ENCODE measurements at regions not wholly inside any gene's neighbourhood (a gene's known extent, or its start where the extent isn't known, plus 50 kb on each side); places are given as distances from the start of the nearest gene placed in this dataset.

DNA sequence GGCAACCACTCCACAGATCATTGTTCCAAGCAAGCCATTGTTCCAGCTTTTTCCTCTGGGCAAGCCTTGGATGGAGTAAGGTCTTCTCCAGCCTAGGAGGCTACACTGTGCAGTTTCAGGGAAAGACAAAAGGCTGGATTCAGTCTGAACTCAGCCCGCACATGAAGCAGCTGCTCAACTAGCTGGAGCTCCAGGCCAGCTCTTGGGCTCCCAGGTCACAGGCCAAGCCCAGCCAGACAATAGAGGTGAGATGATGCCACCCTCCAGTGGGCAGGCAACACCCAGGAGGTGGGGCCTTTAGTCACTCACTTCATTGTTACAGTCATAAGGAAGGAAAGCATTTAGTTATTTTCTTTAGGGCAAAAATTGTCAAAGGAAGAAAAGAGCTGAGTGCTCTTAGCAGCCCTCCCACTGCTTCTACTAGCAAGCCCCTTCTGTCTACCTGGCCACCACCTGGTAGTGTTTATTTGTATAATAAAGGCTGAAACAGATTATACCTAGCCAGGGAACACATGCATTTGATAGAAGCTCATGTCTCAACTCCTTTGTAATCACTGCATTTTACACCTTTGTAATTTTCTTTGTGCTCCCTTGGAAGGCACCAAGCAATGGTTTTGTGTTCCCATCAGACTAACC, 253.4 kb downstream of the WDR11 start:
- ChIA-PET CTCF (interaction anchor here (0.6 kb wide), 1 partner anchor 149 kb away, joined by 3 read pairs; no protein-coding TSS in a partner anchor), POLR2A (no interaction called here)
- TF ChIP-seq CTBP1 (IDR thresholded peaks at IDR 0.05; ENCODE audit: borderline replicate concordance) (no peak), ARNT (IDR thresholded peaks at IDR 0.05) (no peak), NFRKB (IDR thresholded peaks at IDR 0.05) (no peak), FOXK2 (IDR thresholded peaks at IDR 0.05) (no peak), L3MBTL2 (conservative IDR thresholded peaks at IDR 0.05) (no peak), TARDBP (IDR thresholded peaks at IDR 0.05) (no peak)
- TF ChIP-seq, protein P1, sequence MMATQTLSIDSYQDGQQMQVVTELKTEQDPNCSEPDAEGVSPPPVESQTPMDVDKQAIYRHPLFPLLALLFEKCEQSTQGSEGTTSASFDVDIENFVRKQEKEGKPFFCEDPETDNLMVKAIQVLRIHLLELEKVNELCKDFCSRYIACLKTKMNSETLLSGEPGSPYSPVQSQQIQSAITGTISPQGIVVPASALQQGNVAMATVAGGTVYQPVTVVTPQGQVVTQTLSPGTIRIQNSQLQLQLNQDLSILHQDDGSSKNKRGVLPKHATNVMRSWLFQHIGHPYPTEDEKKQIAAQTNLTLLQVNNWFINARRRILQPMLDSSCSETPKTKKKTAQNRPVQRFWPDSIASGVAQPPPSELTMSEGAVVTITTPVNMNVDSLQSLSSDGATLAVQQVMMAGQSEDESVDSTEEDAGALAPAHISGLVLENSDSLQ (IDR thresholded peaks at IDR 0.05) = no peak
- DNase-seq (ENCODE audit: extremely low spot score) = no peak

DNA sequence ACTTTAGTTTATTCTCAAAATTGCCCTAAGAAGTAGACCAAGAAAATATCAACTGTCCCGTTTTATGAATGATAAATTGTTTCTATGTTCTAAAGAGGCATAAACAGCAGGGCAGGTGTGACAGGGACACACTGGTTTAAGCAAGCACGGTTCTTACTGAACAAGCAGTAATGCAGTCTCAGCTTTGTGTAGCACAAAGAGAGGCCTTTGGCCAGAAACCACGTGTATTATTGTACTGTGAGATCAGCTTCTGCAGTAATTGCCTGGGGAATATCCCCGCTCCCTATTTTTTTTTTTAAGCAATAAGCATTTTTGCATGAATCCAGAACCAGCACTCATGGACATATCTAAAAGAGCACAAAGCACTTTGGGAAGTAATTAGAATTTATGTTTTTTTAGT, 255.4 kb downstream of the WDR11 start:
- ChIA-PET POLR2A (no interaction called here), CTCF (no interaction called here)
- DNase-seq (ENCODE audit: extremely low spot score) = no peak
- no peak for TF ChIP-seq ELF4 (IDR thresholded peaks at IDR 0.05)
- no peak for TF ChIP-seq SUZ12 (IDR thresholded peaks at IDR 0.05)
- TF ChIP-seq, protein P1 (IDR thresholded peaks at IDR 0.05) = no peak
- no peak for TF ChIP-seq BHLHE40 (IDR thresholded peaks at IDR 0.05; ENCODE audit: borderline replicate concordance)
- TF ChIP-seq ARNT (IDR thresholded peaks at IDR 0.05) = no peak
- TF ChIP-seq NFRKB (IDR thresholded peaks at IDR 0.05) = no peak
- TF ChIP-seq FOXA1 (IDR thresholded peaks at IDR 0.05) = no peak
- no peak for TF ChIP-seq FOXK2 (IDR thresholded peaks at IDR 0.05)
- TF ChIP-seq FOXM1 (IDR thresholded peaks at IDR 0.05; ENCODE audit: borderline replicate concordance) = no peak
- no peak for TF ChIP-seq LEF1 (IDR thresholded peaks at IDR 0.05; ENCODE audit: borderline replicate concordance)
- no peak for TF ChIP-seq CTBP1 (IDR thresholded peaks at IDR 0.05; ENCODE audit: borderline replicate concordance)
- TF ChIP-seq SP1 (IDR thresholded peaks at IDR 0.05) = no peak
- no peak for TF ChIP-seq L3MBTL2 (conservative IDR thresholded peaks at IDR 0.05)
- no peak for TF ChIP-seq HDGF (IDR thresholded peaks at IDR 0.05; ENCODE audit: borderline replicate concordance)
- TF ChIP-seq TARDBP (IDR thresholded peaks at IDR 0.05) = no peak
- TF ChIP-seq ZNF384 (IDR thresholded peaks at IDR 0.05) = no peak

DNA sequence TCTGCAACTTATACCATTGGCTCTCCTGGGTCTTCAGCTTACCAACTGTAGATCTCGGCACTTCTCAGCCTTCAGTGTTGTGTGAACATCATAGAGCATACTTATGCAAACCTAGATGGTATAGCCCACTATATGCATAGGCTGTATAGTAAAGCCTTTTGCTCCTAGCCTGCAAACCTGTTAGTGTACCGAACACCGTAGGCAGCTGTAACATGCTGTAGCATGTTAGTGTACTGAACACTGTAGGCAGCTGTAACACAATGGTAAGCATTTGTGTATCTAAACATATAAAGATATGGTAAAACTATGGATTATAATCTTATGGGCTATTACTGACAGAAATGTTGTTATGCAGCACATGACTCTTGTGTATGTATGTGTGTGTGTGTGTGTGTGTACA, 256.9 kb downstream of the WDR11 start:
- no peak for TF ChIP-seq BHLHE40 (IDR thresholded peaks at IDR 0.05; ENCODE audit: borderline replicate concordance)
- TF ChIP-seq ZNF384 (IDR thresholded peaks at IDR 0.05) = no peak
- no peak for TF ChIP-seq TARDBP (IDR thresholded peaks at IDR 0.05)
- no peak for TF ChIP-seq L3MBTL2 (conservative IDR thresholded peaks at IDR 0.05)
- TF ChIP-seq FOXM1 (IDR thresholded peaks at IDR 0.05; ENCODE audit: borderline replicate concordance) = no peak
- no peak for TF ChIP-seq ELF4 (IDR thresholded peaks at IDR 0.05)
- TF ChIP-seq, protein P1 (IDR thresholded peaks at IDR 0.05) = no peak
- TF ChIP-seq LEF1 (IDR thresholded peaks at IDR 0.05; ENCODE audit: borderline replicate concordance) = no peak
- TF ChIP-seq HDGF (IDR thresholded peaks at IDR 0.05; ENCODE audit: borderline replicate concordance) = no peak
- no peak for TF ChIP-seq NFRKB (IDR thresholded peaks at IDR 0.05)
- CTCF ChIA-PET = no interaction called here
- POLR2A ChIA-PET = no interaction called here
- no peak for DNase-seq (ENCODE audit: extremely low spot score)

DNA sequence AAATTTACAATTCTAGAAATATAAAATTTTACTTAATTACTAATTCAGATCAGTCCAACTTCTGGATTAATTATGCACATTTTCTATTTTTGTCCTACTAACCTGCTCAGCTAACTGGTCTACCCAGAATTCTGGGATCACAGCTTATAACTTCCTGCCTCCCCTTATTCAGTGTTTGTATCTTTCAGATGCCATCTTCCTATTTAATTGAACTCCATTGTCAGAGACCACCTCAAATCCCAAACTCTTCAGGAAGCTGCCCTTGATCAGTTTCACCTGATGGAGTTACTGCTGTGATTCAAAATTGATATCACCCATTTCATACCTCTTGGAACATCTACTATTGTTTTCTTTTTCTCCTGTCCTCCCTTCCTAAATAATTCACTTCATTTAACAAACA, 259.2 kb downstream of the WDR11 start:
- DNase-seq (ENCODE audit: extremely low spot score) = no peak
- POLR2A ChIA-PET = interaction anchor here (0.8 kb wide), 1 partner anchor 49 kb away, joined by 4 read pairs; no protein-coding TSS in a partner anchor
- TF ChIP-seq, protein P1 (IDR thresholded peaks at IDR 0.05) = no peak
- TF ChIP-seq ARNT (IDR thresholded peaks at IDR 0.05) = no peak
- TF ChIP-seq SUZ12 (IDR thresholded peaks at IDR 0.05) = no peak
- no peak for TF ChIP-seq SP1 (IDR thresholded peaks at IDR 0.05)
- TF ChIP-seq L3MBTL2 (conservative IDR thresholded peaks at IDR 0.05) = no peak
- TF ChIP-seq LEF1 (IDR thresholded peaks at IDR 0.05; ENCODE audit: borderline replicate concordance) = no peak
- TF ChIP-seq HDGF (IDR thresholded peaks at IDR 0.05; ENCODE audit: borderline replicate concordance) = no peak
- no peak for TF ChIP-seq FOXA1 (IDR thresholded peaks at IDR 0.05)
- no peak for TF ChIP-seq NFRKB (IDR thresholded peaks at IDR 0.05)
- no peak for TF ChIP-seq FOXK2 (IDR thresholded peaks at IDR 0.05)
- no peak for TF ChIP-seq BHLHE40 (IDR thresholded peaks at IDR 0.05; ENCODE audit: borderline replicate concordance)
- TF ChIP-seq ZNF384 (IDR thresholded peaks at IDR 0.05) = no peak
- no peak for TF ChIP-seq ELF4 (IDR thresholded peaks at IDR 0.05)
- CTCF ChIA-PET = no interaction called here

DNA sequence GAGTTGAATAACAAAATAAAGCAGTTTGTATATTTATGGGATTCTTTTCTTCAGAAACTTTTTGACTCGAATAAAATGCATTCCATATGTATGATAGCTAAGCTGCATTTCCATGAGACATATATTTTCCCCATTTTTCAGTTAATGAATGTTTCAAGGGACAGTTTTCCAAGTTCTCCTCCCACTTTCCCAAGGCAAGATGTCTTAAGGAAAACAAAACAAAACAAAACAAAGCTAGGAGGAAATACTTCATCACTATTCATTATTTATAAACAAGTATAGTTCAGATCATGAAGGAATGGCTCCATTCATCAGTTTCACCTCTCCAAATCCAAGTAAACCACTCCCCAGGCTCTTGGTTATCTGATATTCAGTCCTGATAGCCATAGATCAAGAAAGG, 261.0 kb downstream of the WDR11 start:
- POLR2A ChIA-PET = no interaction called here
- CTCF ChIA-PET = interaction anchor here (0.7 kb wide), 1 partner anchor 12 kb away, joined by 4 read pairs; no protein-coding TSS in a partner anchor

More for the DNA sequence above, 261.0 kb downstream of the WDR11 start:
- DNase-seq (ENCODE audit: extremely low spot score) = no peak
- TF ChIP-seq ARNT (IDR thresholded peaks at IDR 0.05) (no peak), SUZ12 (IDR thresholded peaks at IDR 0.05) (no peak)

All from HEK293T (cell line).